HEK293T (cell line): ENCODE measurements at regions not wholly inside any gene's neighbourhood (a gene's known extent, or its start where the extent isn't known, plus 50 kb on each side); places are given as distances from the start of the nearest gene placed in this dataset.

ENCODE experiments used
- PKNOX1 ChIP-seq: fragments of 450-650 bp; IDR thresholded peaks from 2 replicates; pipeline ENCODE4 v1.6.1; 2016
- SUZ12 ChIP-seq: fragments of 450-650 bp; IDR thresholded peaks from 2 replicates; pipeline ENCODE4 v1.6.1; 2016; ENCODE audit warnings: mild to moderate bottlenecking

DNA sequence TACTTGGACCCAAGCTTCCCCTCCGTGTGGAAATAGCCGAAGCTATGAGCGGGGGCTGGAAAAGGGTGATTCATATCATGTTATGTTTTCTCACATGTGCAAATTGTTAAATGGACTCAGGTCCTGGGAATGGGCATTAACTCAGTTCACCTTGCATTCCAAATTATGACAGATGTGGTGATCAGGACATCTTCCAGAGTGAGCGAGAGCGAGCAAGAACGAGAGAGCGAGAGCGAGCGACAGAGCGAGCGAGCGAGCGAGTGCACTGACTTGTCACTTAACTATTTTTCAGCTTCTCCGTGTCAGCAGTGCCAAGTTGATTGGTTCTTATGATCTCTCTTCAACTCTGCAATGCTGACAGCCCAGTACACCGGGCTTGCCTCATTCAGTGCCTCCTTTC is 437.4 kb upstream of the NRSN1 start:
- TF ChIP-seq SUZ12 (no peak), PKNOX1 (no peak)
